Sigmoid colon (tissue), 6 donors: ENCODE measurements at regions not wholly inside any gene's neighbourhood (a gene's known extent, or its start where the extent isn't known, plus 50 kb on each side); places are given as distances from the start of the nearest gene placed in this dataset.

Source experiments
- DNase-seq: peaks from one replicate; pipeline ENCODE4 v3.0.0-alpha.2; 2019
- H3K27ac ChIP-seq, 4 donors: fragments of 200-600 bp; sonication (generic); one replicate each; pipeline ENCODE4 v1.5.1; 2016 to 2019; ENCODE audit warnings: mild to moderate bottlenecking in 1 of 4
- H3K27me3 ChIP-seq, 3 donors: fragments of 200-600 bp; sonication (generic); one replicate each; pipeline ENCODE4 v1.5.1; 2019; ENCODE audit warnings: mild to moderate bottlenecking in 1 of 3
- H3K36me3 ChIP-seq, 4 donors: fragments of 200-600 bp; sonication (generic); one replicate each; pipeline ENCODE4 v1.5.1; 2016 to 2019
- H3K4me1 ChIP-seq, 4 donors: fragments of 200-600 bp; sonication (generic); one replicate each; pipeline ENCODE4 v1.5.1; 2017 to 2019
- H3K4me3 ChIP-seq, 4 donors: fragments of 200-600 bp; sonication (generic); one replicate each; pipeline ENCODE4 v1.5.1; 2017 to 2019; ENCODE audit warnings: mild to moderate bottlenecking in 2 of 4, moderate library complexity in 1 of 4
- H3K9me3 ChIP-seq, 4 donors: fragments of 200-600 bp in 3 of 4; sonication (generic) in 3 of 4; one replicate each; pipeline versions ENCODE4 v1.5.1 to v1.6.1; 2013 to 2019
- CTCF ChIP-seq, 4 experiments: fragments of 450-650 bp in 3 of 4; fragments of 200-600 bp in 1 of 4; IDR thresholded peaks; one replicate each; pipeline ENCODE4 v1.5.1; 2016 to 2019; ENCODE audit warnings: antibody characterized with exemption in 4 of 4, mild to moderate bottlenecking in 3 of 4, moderate library complexity in 2 of 4
- EP300 ChIP-seq, 4 donors: sonication (generic); formaldehyde crosslinking; IDR thresholded peaks; one replicate each; pipeline ENCODE4 v1.6.1; 2017; ENCODE audit warnings: antibody characterized with exemption in 4 of 4
- POLR2A ChIP-seq, 2 donors: fragments of 450-650 bp; IDR thresholded peaks; one replicate each; pipeline ENCODE4 v1.6.1; 2016; ENCODE audit warnings: antibody characterized with exemption in 2 of 2, mild to moderate bottlenecking in 2 of 2, moderate library complexity in 2 of 2
- POLR2AphosphoS5 ChIP-seq, 4 donors: sonication (generic); formaldehyde crosslinking; IDR thresholded peaks; one replicate each; pipeline ENCODE4 v1.6.1; 2017; ENCODE audit warnings: antibody characterized with exemption in 4 of 4
- WGBS, 2 donors: extraction: QIAGEN DNeasy Blood & Tissue Kit; methylation state at CpG; one replicate each; pipeline ENCODE4 v1.1.7; 2013; 5-methylcytosine and 5-hydroxymethylcytosine counted together
- intact Hi-C: fragments of 100-400 bp; cut with DNase I; formaldehyde crosslinking; loops from one replicate; pipeline ENCODE4 v1.15.1; 2023
- donor health status: healthy with polysubstance abuse.
- donor health status: healthy.

- peaks cover 0 to 7% (median 0%) of the 10 kb centered on the region in 4 donors for H3K4me1 ChIP-seq
- H3K4me3 ChIP-seq = no peak overlapping the region
- H3K36me3 ChIP-seq = no peaks in the 10 kb centered on the region
- intact Hi-C loops = no loop called here
- H3K9me3 ChIP-seq = no peaks in the 10 kb centered on the region
- H3K27ac ChIP-seq = no peak overlapping the region
- 81 to 90% methylated on average over 2 of the region's 2 CpGs for WGBS, 2 donors
- DNase-seq = no peak
- TF ChIP-seq POLR2AphosphoS5 (IDR thresholded peaks at IDR 0.05) = no peak
- TF ChIP-seq POLR2A (IDR thresholded peaks at IDR 0.05) = no peak
- no peak for TF ChIP-seq EP300 (IDR thresholded peaks at IDR 0.05)
- TF ChIP-seq CTCF (IDR thresholded peaks at IDR 0.05) = no peak
- no peaks in the 10 kb centered on the region for H3K27me3 ChIP-seq
Observed at GRCh38 chr9:73009649-73010288, 56.9 kb upstream of the ALDH1A1 start.

DNA sequence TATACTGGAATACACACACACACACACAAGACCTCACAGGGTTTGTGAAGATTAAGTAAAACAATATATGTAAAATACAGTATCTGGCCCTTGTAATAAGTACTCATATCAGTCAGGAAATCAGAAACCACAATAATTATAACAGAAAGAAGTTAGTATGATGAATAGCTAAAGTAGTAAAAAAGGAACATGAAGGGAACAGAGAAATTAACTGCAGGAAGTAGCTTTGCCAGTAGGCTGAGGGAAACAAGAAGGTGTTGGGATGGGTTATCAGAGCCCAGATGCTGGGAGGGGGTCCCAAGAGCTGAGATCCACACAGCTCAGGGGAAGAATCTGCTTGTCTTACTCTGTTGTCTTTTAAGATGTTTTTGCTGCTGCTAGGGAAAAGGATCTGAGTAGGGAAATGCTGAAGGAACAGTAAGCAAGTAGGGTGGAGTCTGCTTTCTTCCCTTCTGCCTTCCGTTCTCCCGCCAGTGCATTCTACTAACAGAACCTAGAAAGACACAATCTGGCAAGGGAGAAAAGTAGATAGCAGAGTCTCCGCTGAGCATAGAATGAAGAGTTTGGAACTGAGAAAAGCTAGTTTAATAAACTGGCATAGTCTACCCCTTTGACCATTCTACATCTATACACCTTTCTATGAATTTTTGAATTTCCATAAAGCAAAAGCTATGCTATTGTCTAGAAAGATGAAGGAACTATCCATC lies 55.3 kb upstream of the ALDH1A1 start:
- Histone ChIP-seq H3K4me1 (peaks cover 0 to 7% (median 0%) of the 10 kb centered on the region in 4 donors), H3K27me3 (no peaks in the 10 kb centered on the region), H3K27ac (no peak overlapping the region), H3K4me3 (no peak overlapping the region), H3K36me3 (no peaks in the 10 kb centered on the region), H3K9me3 (no peaks in the 10 kb centered on the region)
- TF ChIP-seq POLR2A (IDR thresholded peaks at IDR 0.05) = no peak
- no peak for TF ChIP-seq CTCF (IDR thresholded peaks at IDR 0.05)
- no peak for TF ChIP-seq POLR2AphosphoS5 (IDR thresholded peaks at IDR 0.05)
- TF ChIP-seq EP300 (IDR thresholded peaks at IDR 0.05) = no peak
- 57 to 89% methylated on average over 3 of the region's 3 CpGs for WGBS, 2 donors
- DNase-seq = no peak
- intact Hi-C loops = no loop called here

DNA sequence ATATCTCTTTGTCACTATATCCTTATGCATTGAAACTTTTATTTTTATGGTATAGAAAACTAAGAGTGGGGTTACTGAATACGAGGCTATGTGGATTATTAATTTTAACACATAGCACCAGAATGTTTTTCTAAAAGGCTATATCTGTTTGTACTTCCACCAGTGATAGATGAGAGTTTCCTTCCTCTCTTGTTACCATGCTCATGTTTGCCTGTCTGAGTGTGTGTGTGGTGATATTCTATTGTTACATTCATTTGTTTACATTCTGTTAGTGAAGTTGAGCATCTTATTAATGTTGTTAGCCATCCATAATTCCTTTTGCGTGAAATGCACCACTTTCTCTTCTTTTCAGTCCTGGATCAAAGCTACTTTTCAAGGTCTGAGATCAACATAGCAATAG lies 54.1 kb upstream of the ALDH1A1 start:
- no peaks in the 10 kb centered on the region for H3K27me3 ChIP-seq
- peaks cover 0 to 6% (median 0%) of the 10 kb centered on the region in 4 donors for H3K4me1 ChIP-seq
- no peak for DNase-seq
- no peak for TF ChIP-seq POLR2A (IDR thresholded peaks at IDR 0.05)
- no peak for TF ChIP-seq POLR2AphosphoS5 (IDR thresholded peaks at IDR 0.05)
- no peak for TF ChIP-seq CTCF (IDR thresholded peaks at IDR 0.05)
- TF ChIP-seq EP300 (IDR thresholded peaks at IDR 0.05) = no peak
- no peaks in the 10 kb centered on the region for H3K9me3 ChIP-seq
- H3K27ac ChIP-seq = no peak overlapping the region
- H3K36me3 ChIP-seq = no peaks in the 10 kb centered on the region
- intact Hi-C loops = no loop called here
- H3K4me3 ChIP-seq = no peak overlapping the region
- WGBS, 2 donors = 73 to 87% methylated on average over 2 of the region's 2 CpGs
